Keratinocyte (primary cell): ENCODE measurements at regions not wholly inside any gene's neighbourhood (a gene's known extent, or its start where the extent isn't known, plus 50 kb on each side); places are given as distances from the start of the nearest gene placed in this dataset.
"Not testable (repeated sequence)": the region's sequence is repeated elsewhere in the genome, so short reads cannot be mapped to it uniquely, and the experiment has no call there.

ENCODE experiments used
- DNase-seq: peaks from one replicate; pipeline ENCODE4 v3.0.0-alpha.2; 2011; ENCODE audit warnings: low read depth, missing footprints, low spot score
- FAIRE-seq: peaks from 2 replicates; lab custom pipeline; 2011; peaks lifted over from hg19 to GRCh38; lab: Jason Lieb, UNC
- H2AFZ ChIP-seq: 2 replicates; pipeline ENCODE4 v1.6.0; 2012; ENCODE audit warnings: low read length, control low read depth, inconsistent platforms; ENCODE audit not compliant: control insufficient read depth
- H3K27ac ChIP-seq: 2 replicates; pipeline ENCODE4 v1.5.1; 2011; ENCODE audit warnings: low read length; ENCODE audit not compliant: control insufficient read depth, insufficient read depth
- H3K27me3 ChIP-seq: 3 replicates; pipeline ENCODE4 v1.6.0; 2011; ENCODE audit warnings: low read length; ENCODE audit not compliant: control insufficient read depth, insufficient read depth; ENCODE audit errors: extremely low read depth
- H3K36me3 ChIP-seq, 2 experiments: 2 replicates in 1 of 2; 3 replicates in 1 of 2; pipeline ENCODE4 v1.5.1; 2011; ENCODE audit warnings: low read length in 2 of 2, mild to moderate bottlenecking in 1 of 2; ENCODE audit not compliant: control insufficient read depth in 2 of 2, insufficient read depth in 2 of 2; ENCODE audit errors: extremely low read depth in 1 of 2
- H3K4me1 ChIP-seq: 3 replicates; pipeline ENCODE4 v1.5.1; 2011; ENCODE audit warnings: low read length; ENCODE audit not compliant: control insufficient read depth, insufficient read depth; ENCODE audit errors: extremely low read depth
- H3K4me2 ChIP-seq: 3 replicates; pipeline ENCODE4 v1.6.0; 2011; ENCODE audit warnings: low read depth, low read length; ENCODE audit not compliant: control insufficient read depth, insufficient read depth; ENCODE audit errors: extremely low read depth
- H3K4me3 ChIP-seq, 3 experiments: fragments of 200-600 bp in 1 of 3; sonication (generic) in 1 of 3; 2 replicates in 2 of 3; 3 replicates in 1 of 3; pipeline ENCODE4 v1.5.1; 2011 to 2016; ENCODE audit warnings: low read length in 3 of 3, mild to moderate bottlenecking in 3 of 3, control low read depth in 2 of 3, inconsistent platforms in 1 of 3, low read depth in 1 of 3, mixed read lengths in 1 of 3, mixed run types in 1 of 3, moderate library complexity in 1 of 3; ENCODE audit not compliant: control insufficient read depth in 2 of 3, insufficient read depth in 2 of 3; ENCODE audit errors: extremely low read depth in 1 of 3
- H3K79me2 ChIP-seq: 2 replicates; pipeline ENCODE4 v1.6.0; 2012; ENCODE audit warnings: low read length; ENCODE audit not compliant: control insufficient read depth, insufficient read depth
- H3K9ac ChIP-seq: 3 replicates; pipeline ENCODE4 v1.6.0; 2011; ENCODE audit warnings: low read length; ENCODE audit not compliant: control insufficient read depth, insufficient read depth; ENCODE audit errors: extremely low read depth
- H3K9me1 ChIP-seq: 3 replicates; pipeline ENCODE4 v1.6.0; 2011; ENCODE audit warnings: low read length; ENCODE audit not compliant: control insufficient read depth, insufficient read depth; ENCODE audit errors: extremely low read depth
- H3K9me3 ChIP-seq: 2 replicates; pipeline ENCODE4 v1.5.1; 2012; ENCODE audit warnings: low read depth, low read length; ENCODE audit not compliant: control insufficient read depth
- H4K20me1 ChIP-seq: 3 replicates; pipeline ENCODE4 v1.6.0; 2011; ENCODE audit warnings: low read length; ENCODE audit not compliant: control insufficient read depth, insufficient read depth; ENCODE audit errors: extremely low read depth
- EZH2 ChIP-seq: IDR thresholded peaks from one replicate; pipeline ENCODE4 v1.6.1; 2012; ENCODE audit warnings: inconsistent platforms, mild to moderate bottlenecking, low read length, moderate library complexity
- dilution Hi-C: fragments of 300-500 bp; cut with MboI; formaldehyde crosslinking; loops from one replicate; pipeline ENCODE4 v1.7.0; 2020; ENCODE audit warnings: low sequenced_read_pairs; ENCODE audit not compliant: extremely low pct_ligation_motif_present
- TF ChIP-seq, protein P1 (sequence below), 3 experiments: IDR thresholded peaks in 1 of 3; conservative IDR thresholded peaks in 1 of 3; optimal IDR thresholded peaks in 1 of 3; 2 replicates in 2 of 3; 3 replicates in 1 of 3; pipeline versions ENCODE3 to v1.5.1; 2011; ENCODE audit warnings: low read length in 3 of 3, mild to moderate bottlenecking in 3 of 3, moderate library complexity in 2 of 3, control low read depth in 1 of 3, inconsistent platforms in 1 of 3; ENCODE audit not compliant: insufficient read depth in 2 of 3; ENCODE audit errors: extremely low read depth in 1 of 3

DNA sequence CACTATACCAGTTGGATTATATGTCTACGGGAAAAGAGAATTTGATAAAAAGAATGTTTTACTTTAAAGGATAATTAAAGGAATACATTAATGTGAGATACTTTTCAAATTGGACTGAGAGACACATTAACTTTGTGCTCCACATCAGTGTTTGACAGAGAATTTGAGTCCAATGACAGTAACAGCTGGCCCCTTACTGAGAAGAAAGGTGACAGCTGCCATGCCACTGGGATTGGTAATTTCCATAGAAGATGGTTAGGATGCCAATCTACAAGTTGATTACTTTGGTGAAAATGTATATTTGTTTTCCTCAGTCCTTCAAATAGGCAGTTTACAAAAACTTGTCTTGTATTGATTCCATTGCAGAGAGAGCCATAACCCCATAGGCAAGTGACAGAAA lies 578.4 kb downstream of the SLCO4C1 start:
- Histone ChIP-seq H3K27me3 (no peaks in the 10 kb centered on the region), H3K79me2 (no peaks in the 10 kb centered on the region), H2AFZ (no peak overlapping the region), H3K4me3 (no peak overlapping the region), H3K9ac (no peak overlapping the region), H4K20me1 (no peaks in the 10 kb centered on the region), H3K4me1 (no peaks in the 10 kb centered on the region), H3K9me3 (no peaks in the 10 kb centered on the region), H3K36me3 (no peaks in the 10 kb centered on the region), H3K27ac (no peak overlapping the region), H3K4me2 (no peak overlapping the region), H3K9me1 (no peaks in the 10 kb centered on the region)
- no peak for FAIRE-seq
- dilution Hi-C loops: no loop called here
- no peak for TF ChIP-seq EZH2
- TF ChIP-seq, protein P1, sequence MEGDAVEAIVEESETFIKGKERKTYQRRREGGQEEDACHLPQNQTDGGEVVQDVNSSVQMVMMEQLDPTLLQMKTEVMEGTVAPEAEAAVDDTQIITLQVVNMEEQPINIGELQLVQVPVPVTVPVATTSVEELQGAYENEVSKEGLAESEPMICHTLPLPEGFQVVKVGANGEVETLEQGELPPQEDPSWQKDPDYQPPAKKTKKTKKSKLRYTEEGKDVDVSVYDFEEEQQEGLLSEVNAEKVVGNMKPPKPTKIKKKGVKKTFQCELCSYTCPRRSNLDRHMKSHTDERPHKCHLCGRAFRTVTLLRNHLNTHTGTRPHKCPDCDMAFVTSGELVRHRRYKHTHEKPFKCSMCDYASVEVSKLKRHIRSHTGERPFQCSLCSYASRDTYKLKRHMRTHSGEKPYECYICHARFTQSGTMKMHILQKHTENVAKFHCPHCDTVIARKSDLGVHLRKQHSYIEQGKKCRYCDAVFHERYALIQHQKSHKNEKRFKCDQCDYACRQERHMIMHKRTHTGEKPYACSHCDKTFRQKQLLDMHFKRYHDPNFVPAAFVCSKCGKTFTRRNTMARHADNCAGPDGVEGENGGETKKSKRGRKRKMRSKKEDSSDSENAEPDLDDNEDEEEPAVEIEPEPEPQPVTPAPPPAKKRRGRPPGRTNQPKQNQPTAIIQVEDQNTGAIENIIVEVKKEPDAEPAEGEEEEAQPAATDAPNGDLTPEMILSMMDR (optimal IDR thresholded peaks at IDR 0.05 in 1 of 3, IDR thresholded peaks at IDR 0.05 in 1 of 3, conservative IDR thresholded peaks at IDR 0.05 in 1 of 3; ENCODE audit: extremely low read depth in 1 of 3, insufficient read depth in 2 of 3, low read length in 3 of 3): no peak
- no peak for DNase-seq

GRCh38 chr5:101716941-101717340 lies 579.1 kb downstream of the SLCO4C1 start:
- no peak overlapping the region for H3K27ac ChIP-seq
- no peaks in the 10 kb centered on the region for H3K36me3 ChIP-seq
- no peaks in the 10 kb centered on the region for H3K9me1 ChIP-seq
- no peaks in the 10 kb centered on the region for H3K27me3 ChIP-seq
- H3K4me3 ChIP-seq: no peak overlapping the region
- no peak for TF ChIP-seq EZH2
- TF ChIP-seq, protein P1 (optimal IDR thresholded peaks at IDR 0.05 in 1 of 3, IDR thresholded peaks at IDR 0.05 in 1 of 3, conservative IDR thresholded peaks at IDR 0.05 in 1 of 3; ENCODE audit: extremely low read depth in 1 of 3, insufficient read depth in 2 of 3, low read length in 3 of 3): no peak
- H3K9me3 ChIP-seq: no peaks in the 10 kb centered on the region
- FAIRE-seq (no peak), DNase-seq (no peak)
- H3K4me1 ChIP-seq: no peaks in the 10 kb centered on the region
- no peak overlapping the region for H3K4me2 ChIP-seq
- no peaks in the 10 kb centered on the region for H3K79me2 ChIP-seq
- H2AFZ ChIP-seq: no peak overlapping the region
- dilution Hi-C loops: no loop called here
- H4K20me1 ChIP-seq: no peaks in the 10 kb centered on the region
- H3K9ac ChIP-seq: no peak overlapping the region

GRCh38 chr5:101715790-101716189 lies 580.3 kb downstream of the SLCO4C1 start:
- H3K9me1 ChIP-seq, H3K9me3 ChIP-seq, H2AFZ ChIP-seq, H3K79me2 ChIP-seq, H3K4me1 ChIP-seq, dilution Hi-C loops, H3K4me2 ChIP-seq, H3K9ac ChIP-seq, H3K27ac ChIP-seq, H3K36me3 ChIP-seq, DNase-seq, H3K27me3 ChIP-seq, FAIRE-seq, H4K20me1 ChIP-seq, H3K4me3 ChIP-seq: not testable (repeated sequence)
